SK-N-MC (cell line): ENCODE measurements at regions not wholly inside any gene's neighbourhood (a gene's known extent, or its start where the extent isn't known, plus 50 kb on each side); places are given as distances from the start of the nearest gene placed in this dataset.

ENCODE experiments used
- EZH2 ChIP-seq: fragments of 200-600 bp; sonication (generic); IDR thresholded peaks from one replicate; pipeline ENCODE4 v1.6.1; 2017; ENCODE audit warnings: antibody characterized with exemption
- POLR2AphosphoS5 ChIP-seq: IDR thresholded peaks from 2 replicates; pipeline ENCODE4 v1.6.1; 2012; ENCODE audit warnings: mild to moderate bottlenecking, low read depth, low read length, borderline replicate concordance

GRCh38 chr5:112625689-112626438, 111.8 kb upstream of the APC start:
- no peak for TF ChIP-seq POLR2AphosphoS5
- no peak for TF ChIP-seq EZH2
